Endothelial cell of umbilical vein (primary cell): ENCODE measurements at regions not wholly inside any gene's neighbourhood (a gene's known extent, or its start where the extent isn't known, plus 50 kb on each side); places are given as distances from the start of the nearest gene placed in this dataset.

ENCODE experiments used
- BruUV-seq: library from RNA; stranded (reverse); fragments of 400-500 nt; replicated peaks from 2 replicates; lab custom pipeline; 2021; lab: Mats Ljungman, UMichigan
- CTCF ChIA-PET: fragments of 300-600, 350-600 bp; sonication (Branson Sonifier 250); formaldehyde crosslinking; loops from one replicate; lab custom pipeline; 2021; ENCODE audit warnings: antibody characterized with exemption, inconsistent platforms; lab: Charles Lee
- POLR2A ChIA-PET: fragments of 300-600, 350-600 bp; sonication (Branson Sonifier 250); formaldehyde crosslinking; loops from one replicate; lab custom pipeline; 2021; ENCODE audit warnings: antibody characterized with exemption, inconsistent platforms; lab: Charles Lee
- DNase-seq: peaks from one replicate; pipeline ENCODE4 v3.0.0-alpha.2; 2011; ENCODE audit warnings: low read depth, low spot score
- FAIRE-seq: peaks from 2 replicates; lab custom pipeline; 2011; peaks lifted over from hg19 to GRCh38; lab: Jason Lieb, UNC
- H2AFZ ChIP-seq: 2 replicates; pipeline ENCODE4 v1.6.0; 2012; ENCODE audit warnings: low read depth, low read length, control low read depth, inconsistent platforms
- H3K27ac ChIP-seq: 2 replicates; pipeline ENCODE4 v1.5.1; 2011; ENCODE audit warnings: low read depth, mild to moderate bottlenecking, control low read depth, low read length, moderate library complexity; ENCODE audit not compliant: insufficient read depth
- H3K27me3 ChIP-seq, 2 experiments: 2 replicates each; pipeline versions ENCODE4 v1.6.0 to v1.6.1; 2011; ENCODE audit warnings: low read length in 2 of 2, mixed read lengths in 1 of 2; ENCODE audit not compliant: control insufficient read depth in 2 of 2, insufficient read depth in 2 of 2
- H3K36me3 ChIP-seq, 2 experiments: 2 replicates in 1 of 2; 3 replicates in 1 of 2; pipeline ENCODE4 v1.5.1; 2011; ENCODE audit warnings: low read length in 2 of 2, mild to moderate bottlenecking in 1 of 2, moderate library complexity in 1 of 2; ENCODE audit not compliant: control insufficient read depth in 2 of 2, insufficient read depth in 2 of 2; ENCODE audit errors: extremely low read depth in 1 of 2
- H3K4me1 ChIP-seq: 3 replicates; pipeline ENCODE4 v1.5.1; 2011; ENCODE audit warnings: mild to moderate bottlenecking, low read length; ENCODE audit not compliant: control insufficient read depth, insufficient read depth; ENCODE audit errors: extremely low read depth
- H3K4me2 ChIP-seq: 2 replicates; pipeline ENCODE4 v1.6.1; 2011; ENCODE audit warnings: low read length, control low read depth, mixed read lengths; ENCODE audit not compliant: insufficient read depth
- H3K4me3 ChIP-seq, 3 experiments: fragments of 200-600 bp in 1 of 3; sonication (generic), shearing (Covaris generic) in 1 of 3; replicated peaks in 1 of 3; 2 replicates each; pipeline ENCODE4 v1.5.1; 2011 to 2016; ENCODE audit warnings: control low read depth in 3 of 3, low read length in 3 of 3, mild to moderate bottlenecking in 2 of 3, inconsistent platforms in 1 of 3, low read depth in 1 of 3, moderate library complexity in 1 of 3; ENCODE audit not compliant: insufficient read depth in 1 of 3
- H3K79me2 ChIP-seq: 2 replicates; pipeline ENCODE4 v1.6.0; 2012; ENCODE audit warnings: low read length, inconsistent platforms; ENCODE audit not compliant: control insufficient read depth, insufficient read depth
- H3K9ac ChIP-seq: replicated peaks from 2 replicates; pipeline ENCODE3; 2011; ENCODE audit warnings: low read length, control low read depth; ENCODE audit not compliant: insufficient read depth; ENCODE audit errors: extremely low read depth
- H3K9me1 ChIP-seq: replicated peaks from 3 replicates; pipeline ENCODE4 v1.6.0; 2011; ENCODE audit warnings: mild to moderate bottlenecking, low read length; ENCODE audit not compliant: control insufficient read depth, insufficient read depth; ENCODE audit errors: extremely low read depth
- H3K9me3 ChIP-seq: replicated peaks from 2 replicates; pipeline ENCODE4 v1.5.1; 2012; ENCODE audit warnings: low read length, inconsistent platforms; ENCODE audit not compliant: control insufficient read depth, insufficient read depth
- H4K20me1 ChIP-seq: replicated peaks from 2 replicates; pipeline ENCODE3; 2011; ENCODE audit warnings: mild to moderate bottlenecking, low read length; ENCODE audit not compliant: control insufficient read depth, insufficient read depth; ENCODE audit errors: extremely low read depth
- EZH2 ChIP-seq: IDR thresholded peaks from 2 replicates; pipeline ENCODE4 v1.6.1; 2012; ENCODE audit warnings: borderline replicate concordance, low read depth, mild to moderate bottlenecking, moderate library complexity, low read length, inconsistent platforms; ENCODE audit not compliant: severe bottlenecking
- FOS ChIP-seq: IDR thresholded peaks from 2 replicates; pipeline ENCODE4 v1.6.1; 2011; ENCODE audit warnings: mild to moderate bottlenecking, low read length, moderate library complexity, borderline replicate concordance; ENCODE audit not compliant: insufficient read depth
- GATA2 ChIP-seq: IDR thresholded peaks from 2 replicates; pipeline ENCODE4 v1.7.0; 2011; ENCODE audit warnings: low read depth, mild to moderate bottlenecking, moderate library complexity, mixed read lengths, low read length; ENCODE audit not compliant: insufficient read length, insufficient read depth
- JUN ChIP-seq: IDR thresholded peaks from 2 replicates; pipeline ENCODE4 v1.6.1; 2011; ENCODE audit warnings: borderline replicate concordance, low read depth; ENCODE audit not compliant: insufficient read length, insufficient read depth
- MAX ChIP-seq: IDR thresholded peaks from 2 replicates; pipeline ENCODE4 v1.6.1; 2011; ENCODE audit not compliant: insufficient read depth, insufficient read length
- MYC ChIP-seq: IDR thresholded peaks from one replicate; pipeline ENCODE4 v1.6.1; 2011; ENCODE audit warnings: mild to moderate bottlenecking, low read depth, low read length
- POLR2A ChIP-seq: IDR thresholded peaks from 2 replicates; pipeline ENCODE4 v1.6.1; 2012; ENCODE audit warnings: low read depth, mild to moderate bottlenecking, control low read depth, low read length
- POLR2AphosphoS5 ChIP-seq: IDR thresholded peaks from 2 replicates; pipeline ENCODE4 v1.6.1; 2012; ENCODE audit warnings: low read depth, mild to moderate bottlenecking, control low read depth, low read length, moderate library complexity; ENCODE audit not compliant: insufficient read depth
- dilution Hi-C: fragments of 300-500 bp; cut with MboI; formaldehyde crosslinking; loops from one replicate; pipeline ENCODE4 v1.15.0; 2019; ENCODE audit warnings: low sequenced_read_pairs; ENCODE audit not compliant: extremely low pct_ligation_motif_present
- intact Hi-C: fragments of 100-400 bp; cut with micrococcal nuclease; formaldehyde crosslinking; loops from one replicate; pipeline ENCODE4 v1.10.0; 2022
- TF ChIP-seq, protein P1 (sequence below), 2 donors: IDR thresholded peaks; 1 replicate in 1 of 2; 2 replicates in 1 of 2; pipeline ENCODE4 v1.5.1; 2011; ENCODE audit warnings: low read length in 2 of 2, mild to moderate bottlenecking in 2 of 2, moderate library complexity in 2 of 2, control low read depth in 1 of 2, inconsistent platforms in 1 of 2, low read depth in 1 of 2; ENCODE audit not compliant: insufficient read depth in 1 of 2; ENCODE audit errors: extremely low read depth in 1 of 2

DNA sequence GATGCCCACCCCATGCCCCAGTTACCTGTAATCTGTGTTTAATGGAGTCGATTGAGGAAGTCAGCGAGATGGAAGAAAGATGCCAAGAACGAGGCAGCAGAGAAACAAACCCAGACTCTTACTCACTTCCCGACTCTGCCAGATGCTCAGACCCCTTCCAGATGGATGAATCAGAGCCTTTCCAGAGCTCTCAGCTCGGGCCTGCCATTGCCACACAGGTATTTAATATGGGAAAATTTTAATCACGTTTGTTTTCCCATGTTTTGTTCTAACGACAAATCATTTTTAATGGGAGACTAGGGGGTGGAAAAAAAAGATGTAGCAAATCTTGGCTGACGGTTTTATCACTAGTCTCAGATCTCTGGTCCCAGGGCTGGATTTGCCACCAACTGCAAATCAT, 72.5 kb upstream of the SRRM4 start:
- no peaks in the 10 kb centered on the region for H3K36me3 ChIP-seq
- no peaks in the 10 kb centered on the region for H4K20me1 ChIP-seq
- BruUV-seq = no TSS peak
- ChIA-PET CTCF (no interaction called here), POLR2A (no interaction called here)
- DNase-seq (no peak), FAIRE-seq (no peak)
- no peak overlapping the region for H3K9ac ChIP-seq
- no peak overlapping the region for H3K4me2 ChIP-seq
- dilution Hi-C loops (no loop called here), intact Hi-C loops (no loop called here)
- H3K9me1 ChIP-seq = no peaks in the 10 kb centered on the region
- H3K27me3 ChIP-seq = no peaks in the 10 kb centered on the region
- TF ChIP-seq EZH2 = no peak
- TF ChIP-seq FOS = no peak
- no peak for TF ChIP-seq JUN
- TF ChIP-seq GATA2 = no peak
- no peak for TF ChIP-seq MYC
- TF ChIP-seq POLR2AphosphoS5 = no peak
- no peak for TF ChIP-seq MAX
- TF ChIP-seq, protein P1, sequence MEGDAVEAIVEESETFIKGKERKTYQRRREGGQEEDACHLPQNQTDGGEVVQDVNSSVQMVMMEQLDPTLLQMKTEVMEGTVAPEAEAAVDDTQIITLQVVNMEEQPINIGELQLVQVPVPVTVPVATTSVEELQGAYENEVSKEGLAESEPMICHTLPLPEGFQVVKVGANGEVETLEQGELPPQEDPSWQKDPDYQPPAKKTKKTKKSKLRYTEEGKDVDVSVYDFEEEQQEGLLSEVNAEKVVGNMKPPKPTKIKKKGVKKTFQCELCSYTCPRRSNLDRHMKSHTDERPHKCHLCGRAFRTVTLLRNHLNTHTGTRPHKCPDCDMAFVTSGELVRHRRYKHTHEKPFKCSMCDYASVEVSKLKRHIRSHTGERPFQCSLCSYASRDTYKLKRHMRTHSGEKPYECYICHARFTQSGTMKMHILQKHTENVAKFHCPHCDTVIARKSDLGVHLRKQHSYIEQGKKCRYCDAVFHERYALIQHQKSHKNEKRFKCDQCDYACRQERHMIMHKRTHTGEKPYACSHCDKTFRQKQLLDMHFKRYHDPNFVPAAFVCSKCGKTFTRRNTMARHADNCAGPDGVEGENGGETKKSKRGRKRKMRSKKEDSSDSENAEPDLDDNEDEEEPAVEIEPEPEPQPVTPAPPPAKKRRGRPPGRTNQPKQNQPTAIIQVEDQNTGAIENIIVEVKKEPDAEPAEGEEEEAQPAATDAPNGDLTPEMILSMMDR (IDR thresholded peaks at IDR 0.05; ENCODE audit: extremely low read depth in 1 of 2, insufficient read depth in 1 of 2, low read depth in 1 of 2, low read length in 2 of 2) = no peak
- TF ChIP-seq POLR2A = no peak
- no peaks in the 10 kb centered on the region for H3K79me2 ChIP-seq
- H3K4me1 ChIP-seq = no peaks in the 10 kb centered on the region
- no peak overlapping the region for H3K4me3 ChIP-seq
- peaks cover 4% of the 10 kb centered on the region for H3K9me3 ChIP-seq
- H2AFZ ChIP-seq = no peak overlapping the region
- H3K27ac ChIP-seq = no peak overlapping the region
